Vagina (tissue), 2 donors: ENCODE measurements at regions not wholly inside any gene's neighbourhood (a gene's known extent, or its start where the extent isn't known, plus 50 kb on each side); places are given as distances from the start of the nearest gene placed in this dataset.

Experiments
- POLR2A ChIP-seq, 2 donors: fragments of 450-650 bp; IDR thresholded peaks; one replicate each; pipeline ENCODE4 v1.6.1; 2017; ENCODE audit warnings: antibody characterized with exemption in 2 of 2, mild to moderate bottlenecking in 2 of 2, moderate library complexity in 2 of 2
- POLR2AphosphoS5 ChIP-seq, 2 donors: sonication (generic); formaldehyde crosslinking; IDR thresholded peaks; one replicate each; pipeline ENCODE4 v1.9.0; 2017; ENCODE audit warnings: antibody characterized with exemption in 2 of 2, mild to moderate bottlenecking in 2 of 2, low read depth in 1 of 2; ENCODE audit not compliant: insufficient read depth in 1 of 2
- TF ChIP-seq, protein P1 (sequence below), 3 experiments: fragments of 450-650 bp in 2 of 3; fragments of 200-600 bp in 1 of 3; sonication (generic) in 1 of 3; IDR thresholded peaks; one replicate each; pipeline ENCODE4 v1.5.1; 2017 to 2019; ENCODE audit warnings: antibody characterized with exemption in 3 of 3, mild to moderate bottlenecking in 2 of 3, moderate library complexity in 2 of 3

DNA sequence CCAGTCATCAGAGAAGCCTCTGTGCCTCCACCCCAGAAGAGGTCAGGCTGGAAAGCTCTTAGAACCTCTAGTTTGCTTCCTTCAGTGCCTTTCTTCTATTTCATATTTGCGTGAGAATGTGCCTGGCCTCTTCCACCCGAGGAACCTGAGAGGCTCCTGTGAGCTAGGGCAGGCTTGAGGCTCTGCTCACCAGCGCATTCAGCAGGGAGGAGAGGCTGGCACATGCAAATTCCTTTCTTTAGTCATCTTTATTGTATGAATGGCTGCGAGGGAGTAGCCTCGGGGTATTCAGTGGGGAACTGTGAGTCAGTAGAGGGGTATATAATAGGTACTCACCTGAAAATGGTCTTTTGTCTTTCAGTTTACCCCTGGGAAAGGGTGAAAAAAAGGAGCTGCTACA, 268.3 kb downstream of the ABCC12 start:
- no peak for TF ChIP-seq POLR2A (IDR thresholded peaks at IDR 0.05)
- TF ChIP-seq, protein P1, sequence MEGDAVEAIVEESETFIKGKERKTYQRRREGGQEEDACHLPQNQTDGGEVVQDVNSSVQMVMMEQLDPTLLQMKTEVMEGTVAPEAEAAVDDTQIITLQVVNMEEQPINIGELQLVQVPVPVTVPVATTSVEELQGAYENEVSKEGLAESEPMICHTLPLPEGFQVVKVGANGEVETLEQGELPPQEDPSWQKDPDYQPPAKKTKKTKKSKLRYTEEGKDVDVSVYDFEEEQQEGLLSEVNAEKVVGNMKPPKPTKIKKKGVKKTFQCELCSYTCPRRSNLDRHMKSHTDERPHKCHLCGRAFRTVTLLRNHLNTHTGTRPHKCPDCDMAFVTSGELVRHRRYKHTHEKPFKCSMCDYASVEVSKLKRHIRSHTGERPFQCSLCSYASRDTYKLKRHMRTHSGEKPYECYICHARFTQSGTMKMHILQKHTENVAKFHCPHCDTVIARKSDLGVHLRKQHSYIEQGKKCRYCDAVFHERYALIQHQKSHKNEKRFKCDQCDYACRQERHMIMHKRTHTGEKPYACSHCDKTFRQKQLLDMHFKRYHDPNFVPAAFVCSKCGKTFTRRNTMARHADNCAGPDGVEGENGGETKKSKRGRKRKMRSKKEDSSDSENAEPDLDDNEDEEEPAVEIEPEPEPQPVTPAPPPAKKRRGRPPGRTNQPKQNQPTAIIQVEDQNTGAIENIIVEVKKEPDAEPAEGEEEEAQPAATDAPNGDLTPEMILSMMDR (IDR thresholded peaks at IDR 0.05): no peak
- TF ChIP-seq POLR2AphosphoS5 (IDR thresholded peaks at IDR 0.05; ENCODE audit: insufficient read depth in 1 of 2, low read depth in 1 of 2): no peak
